GM12892 (cell line): ENCODE measurements at regions not wholly inside any gene's neighbourhood (a gene's known extent, or its start where the extent isn't known, plus 50 kb on each side); places are given as distances from the start of the nearest gene placed in this dataset.
"Not testable (repeated sequence)": the region's sequence is repeated elsewhere in the genome, so short reads cannot be mapped to it uniquely, and the experiment has no call there.

Experiments used
- DNase-seq: peaks from one replicate; pipeline ENCODE4 v3.0.0; 2011; ENCODE audit not compliant: insufficient read length
- FAIRE-seq: peaks from 2 replicates; lab custom pipeline; 2011; peaks lifted over from hg19 to GRCh38; lab: Jason Lieb, UNC

- DNase-seq, FAIRE-seq: not testable (repeated sequence)
Measured at GRCh38 chr4:9110700-9111099, 59.5 kb upstream of the FAM90A26 start.

- FAIRE-seq, DNase-seq: not testable (repeated sequence)
Measured at GRCh38 chr4:9103148-9103524, 67.1 kb upstream of the FAM90A26 start.

- not testable (repeated sequence) for FAIRE-seq, DNase-seq
Measured at GRCh38 chr4:9102471-9103147, 67.6 kb upstream of the FAM90A26 start.

GRCh38 chr4:9096330-9096729 is 73.9 kb upstream of the FAM90A26 start:
- FAIRE-seq, DNase-seq: not testable (repeated sequence)

GRCh38 chr4:9078796-9079195 is 91.4 kb upstream of the FAM90A26 start:
- FAIRE-seq: not testable (repeated sequence)

GRCh38 chr4:9076974-9077373 is 93.2 kb upstream of the FAM90A26 start:
- not testable (repeated sequence) for FAIRE-seq, DNase-seq

More at GRCh38 chr4:9078796-9079195, 91.4 kb upstream of the FAM90A26 start:
- not testable (repeated sequence) for DNase-seq

GRCh38 chr4:9076486-9076885 is 93.7 kb upstream of the FAM90A26 start:
- not testable (repeated sequence) for DNase-seq, FAIRE-seq

GRCh38 chr4:9073371-9073770 is 96.8 kb upstream of the FAM90A26 start:
- DNase-seq, FAIRE-seq: not testable (repeated sequence)

GRCh38 chr4:9072521-9073220 is 97.5 kb upstream of the FAM90A26 start:
- FAIRE-seq, DNase-seq: not testable (repeated sequence)

- FAIRE-seq, DNase-seq: not testable (repeated sequence)
Measured at GRCh38 chr4:9067923-9068322, 102.3 kb upstream of the FAM90A26 start.

- not testable (repeated sequence) for FAIRE-seq, DNase-seq
Measured at GRCh38 chr4:9063612-9064011, 106.6 kb upstream of the FAM90A26 start.

GRCh38 chr4:9024866-9025265 is 145.3 kb upstream of the FAM90A26 start:
- not testable (repeated sequence) for DNase-seq, FAIRE-seq

GRCh38 chr4:9009792-9010191 is 138.2 kb upstream of the HMX1 start:
- not testable (repeated sequence) for FAIRE-seq, DNase-seq

- not testable (repeated sequence) for FAIRE-seq, DNase-seq
Measured at GRCh38 chr4:9008407-9008806, 136.8 kb upstream of the HMX1 start.

GRCh38 chr4:9001153-9001552 is 129.5 kb upstream of the HMX1 start:
- FAIRE-seq, DNase-seq: not testable (repeated sequence)

GRCh38 chr4:9000505-9001001 is 128.9 kb upstream of the HMX1 start:
- not testable (repeated sequence) for FAIRE-seq
- peak; percentile 43 for DNase-seq

GRCh38 chr4:8992981-8993380 is 121.3 kb upstream of the HMX1 start:
- FAIRE-seq, DNase-seq: not testable (repeated sequence)

- DNase-seq, FAIRE-seq: not testable (repeated sequence)
Measured at GRCh38 chr4:8991449-8991848, 119.8 kb upstream of the HMX1 start.

GRCh38 chr4:8990341-8990740 is 118.7 kb upstream of the HMX1 start:
- FAIRE-seq, DNase-seq: not testable (repeated sequence)

GRCh38 chr4:8985786-8986185 is 114.1 kb upstream of the HMX1 start:
- not testable (repeated sequence) for FAIRE-seq, DNase-seq

GRCh38 chr4:8984641-8985040 is 113.0 kb upstream of the HMX1 start:
- not testable (repeated sequence) for DNase-seq, FAIRE-seq
